ENCODE measurements at regions not wholly inside any gene's neighbourhood (a gene's known extent, or its start where the extent isn't known, plus 50 kb on each side); places are given as distances from the start of the nearest gene placed in this dataset.

DNA sequence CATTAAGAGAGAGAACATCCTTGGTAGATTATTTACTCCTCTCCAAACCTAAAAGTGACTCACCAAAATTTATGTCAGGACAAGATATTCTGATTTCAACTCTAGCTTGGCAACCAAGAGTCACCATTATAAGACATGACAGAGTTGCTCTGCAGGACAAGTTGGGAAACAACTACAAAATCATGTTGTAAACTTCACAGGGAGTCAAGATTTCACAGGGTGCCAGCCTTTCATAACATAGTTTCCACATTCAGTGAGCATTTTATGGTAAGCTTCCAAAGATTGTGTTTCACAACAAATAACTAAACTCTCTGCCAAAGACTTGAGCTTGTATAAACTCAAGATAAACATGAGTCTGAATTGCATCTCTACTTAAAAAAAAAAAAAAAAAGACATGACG is 121.0 kb upstream of the DIAPH2 start:
- TF ChIP-seq, protein P1, sequence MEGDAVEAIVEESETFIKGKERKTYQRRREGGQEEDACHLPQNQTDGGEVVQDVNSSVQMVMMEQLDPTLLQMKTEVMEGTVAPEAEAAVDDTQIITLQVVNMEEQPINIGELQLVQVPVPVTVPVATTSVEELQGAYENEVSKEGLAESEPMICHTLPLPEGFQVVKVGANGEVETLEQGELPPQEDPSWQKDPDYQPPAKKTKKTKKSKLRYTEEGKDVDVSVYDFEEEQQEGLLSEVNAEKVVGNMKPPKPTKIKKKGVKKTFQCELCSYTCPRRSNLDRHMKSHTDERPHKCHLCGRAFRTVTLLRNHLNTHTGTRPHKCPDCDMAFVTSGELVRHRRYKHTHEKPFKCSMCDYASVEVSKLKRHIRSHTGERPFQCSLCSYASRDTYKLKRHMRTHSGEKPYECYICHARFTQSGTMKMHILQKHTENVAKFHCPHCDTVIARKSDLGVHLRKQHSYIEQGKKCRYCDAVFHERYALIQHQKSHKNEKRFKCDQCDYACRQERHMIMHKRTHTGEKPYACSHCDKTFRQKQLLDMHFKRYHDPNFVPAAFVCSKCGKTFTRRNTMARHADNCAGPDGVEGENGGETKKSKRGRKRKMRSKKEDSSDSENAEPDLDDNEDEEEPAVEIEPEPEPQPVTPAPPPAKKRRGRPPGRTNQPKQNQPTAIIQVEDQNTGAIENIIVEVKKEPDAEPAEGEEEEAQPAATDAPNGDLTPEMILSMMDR (IDR thresholded peaks at IDR 0.05) = no peak
- no peak for TF ChIP-seq SIN3A (IDR thresholded peaks at IDR 0.05; ENCODE audit: borderline replicate concordance, insufficient read depth, low read depth, low read length)
- TF ChIP-seq, protein P2, sequence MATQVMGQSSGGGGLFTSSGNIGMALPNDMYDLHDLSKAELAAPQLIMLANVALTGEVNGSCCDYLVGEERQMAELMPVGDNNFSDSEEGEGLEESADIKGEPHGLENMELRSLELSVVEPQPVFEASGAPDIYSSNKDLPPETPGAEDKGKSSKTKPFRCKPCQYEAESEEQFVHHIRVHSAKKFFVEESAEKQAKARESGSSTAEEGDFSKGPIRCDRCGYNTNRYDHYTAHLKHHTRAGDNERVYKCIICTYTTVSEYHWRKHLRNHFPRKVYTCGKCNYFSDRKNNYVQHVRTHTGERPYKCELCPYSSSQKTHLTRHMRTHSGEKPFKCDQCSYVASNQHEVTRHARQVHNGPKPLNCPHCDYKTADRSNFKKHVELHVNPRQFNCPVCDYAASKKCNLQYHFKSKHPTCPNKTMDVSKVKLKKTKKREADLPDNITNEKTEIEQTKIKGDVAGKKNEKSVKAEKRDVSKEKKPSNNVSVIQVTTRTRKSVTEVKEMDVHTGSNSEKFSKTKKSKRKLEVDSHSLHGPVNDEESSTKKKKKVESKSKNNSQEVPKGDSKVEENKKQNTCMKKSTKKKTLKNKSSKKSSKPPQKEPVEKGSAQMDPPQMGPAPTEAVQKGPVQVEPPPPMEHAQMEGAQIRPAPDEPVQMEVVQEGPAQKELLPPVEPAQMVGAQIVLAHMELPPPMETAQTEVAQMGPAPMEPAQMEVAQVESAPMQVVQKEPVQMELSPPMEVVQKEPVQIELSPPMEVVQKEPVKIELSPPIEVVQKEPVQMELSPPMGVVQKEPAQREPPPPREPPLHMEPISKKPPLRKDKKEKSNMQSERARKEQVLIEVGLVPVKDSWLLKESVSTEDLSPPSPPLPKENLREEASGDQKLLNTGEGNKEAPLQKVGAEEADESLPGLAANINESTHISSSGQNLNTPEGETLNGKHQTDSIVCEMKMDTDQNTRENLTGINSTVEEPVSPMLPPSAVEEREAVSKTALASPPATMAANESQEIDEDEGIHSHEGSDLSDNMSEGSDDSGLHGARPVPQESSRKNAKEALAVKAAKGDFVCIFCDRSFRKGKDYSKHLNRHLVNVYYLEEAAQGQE (IDR thresholded peaks at IDR 0.05; ENCODE audit: insufficient read depth in 1 of 2, low read depth in 2 of 2, low read length in 1 of 2) = no peak

Data from Panc1 (cell line).